ENCODE measurements at regions not wholly inside any gene's neighbourhood (a gene's known extent, or its start where the extent isn't known, plus 50 kb on each side); places are given as distances from the start of the nearest gene placed in this dataset.
A peak's percentile ranks its signal among the peaks of the same experiment; 100 is the strongest.

DNA sequence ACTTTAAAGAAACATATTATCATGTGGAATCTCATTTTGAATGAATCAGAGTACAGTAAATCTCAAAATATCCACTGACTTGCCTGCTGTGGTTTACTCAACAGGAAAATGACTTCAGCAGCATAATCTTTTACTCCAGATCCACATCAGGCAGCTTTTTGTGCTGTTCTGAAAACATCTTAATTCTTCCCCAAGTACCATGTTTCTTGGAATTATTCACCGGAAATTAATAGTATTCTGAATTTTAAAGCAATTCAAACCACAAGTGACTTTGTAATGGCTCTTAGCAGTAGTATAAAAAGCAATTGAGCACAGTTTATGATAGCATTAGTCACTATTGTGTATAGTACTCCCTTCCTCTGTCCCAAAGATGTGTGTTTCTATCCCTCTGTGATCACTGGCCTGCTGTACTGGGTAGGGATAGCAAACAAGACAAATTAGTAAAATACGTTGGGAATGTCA, 64.2 kb upstream of the ERRFI1 start:
- TF ChIP-seq, protein P1, sequence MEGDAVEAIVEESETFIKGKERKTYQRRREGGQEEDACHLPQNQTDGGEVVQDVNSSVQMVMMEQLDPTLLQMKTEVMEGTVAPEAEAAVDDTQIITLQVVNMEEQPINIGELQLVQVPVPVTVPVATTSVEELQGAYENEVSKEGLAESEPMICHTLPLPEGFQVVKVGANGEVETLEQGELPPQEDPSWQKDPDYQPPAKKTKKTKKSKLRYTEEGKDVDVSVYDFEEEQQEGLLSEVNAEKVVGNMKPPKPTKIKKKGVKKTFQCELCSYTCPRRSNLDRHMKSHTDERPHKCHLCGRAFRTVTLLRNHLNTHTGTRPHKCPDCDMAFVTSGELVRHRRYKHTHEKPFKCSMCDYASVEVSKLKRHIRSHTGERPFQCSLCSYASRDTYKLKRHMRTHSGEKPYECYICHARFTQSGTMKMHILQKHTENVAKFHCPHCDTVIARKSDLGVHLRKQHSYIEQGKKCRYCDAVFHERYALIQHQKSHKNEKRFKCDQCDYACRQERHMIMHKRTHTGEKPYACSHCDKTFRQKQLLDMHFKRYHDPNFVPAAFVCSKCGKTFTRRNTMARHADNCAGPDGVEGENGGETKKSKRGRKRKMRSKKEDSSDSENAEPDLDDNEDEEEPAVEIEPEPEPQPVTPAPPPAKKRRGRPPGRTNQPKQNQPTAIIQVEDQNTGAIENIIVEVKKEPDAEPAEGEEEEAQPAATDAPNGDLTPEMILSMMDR (IDR thresholded peaks at IDR 0.05; ENCODE audit: low read depth, low read length), result no peak
- peak; percentile 98 for DNase-seq (ENCODE audit: low read depth, low spot score)
- no peak overlapping the region for H3K4me3 ChIP-seq (ENCODE audit: low read depth, low read length)
- in situ Hi-C loops (cut with HindIII; ENCODE audit: low sequenced_read_pairs), result no loop called here

DNA sequence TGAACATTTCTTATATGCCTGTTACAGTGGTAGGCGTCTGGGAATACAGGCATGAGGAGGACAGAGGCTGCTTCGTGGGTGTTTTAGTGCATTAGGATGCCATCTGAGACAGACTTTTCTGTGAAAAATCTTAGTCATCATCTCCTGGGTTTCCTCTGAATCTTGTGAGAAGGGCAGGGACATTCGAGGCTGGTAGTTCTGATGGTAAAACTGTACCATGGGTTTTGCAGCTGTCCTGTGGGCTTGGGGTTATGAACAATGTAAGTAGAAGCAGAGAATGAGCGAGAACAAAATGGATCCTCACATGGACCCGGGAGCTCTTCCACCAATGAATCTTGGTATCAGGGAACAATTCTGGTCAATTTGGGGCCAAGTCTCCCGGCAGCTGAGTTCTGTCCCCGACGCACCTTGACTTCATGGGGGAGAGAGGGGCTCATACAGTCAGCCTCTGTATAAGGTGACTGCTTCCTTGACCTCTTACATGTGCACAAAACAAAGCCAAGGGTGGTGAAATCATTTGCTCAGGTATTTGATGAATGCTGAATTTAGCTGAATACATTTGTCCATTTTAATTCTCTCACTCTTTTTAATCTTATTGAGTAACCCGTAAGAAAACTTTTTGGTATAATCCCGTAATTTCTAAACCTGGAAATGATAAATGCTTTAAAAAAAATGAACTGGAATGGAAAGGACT, 63.6 kb upstream of the ERRFI1 start:
- peak; percentile 46 for DNase-seq (ENCODE audit: low read depth, low spot score)
- H3K4me3 ChIP-seq (ENCODE audit: low read depth, low read length), result no peak overlapping the region
- TF ChIP-seq, protein P1 (IDR thresholded peaks at IDR 0.05; ENCODE audit: low read depth, low read length), result no peak
- in situ Hi-C loops (cut with HindIII; ENCODE audit: low sequenced_read_pairs), result no loop called here

DNA sequence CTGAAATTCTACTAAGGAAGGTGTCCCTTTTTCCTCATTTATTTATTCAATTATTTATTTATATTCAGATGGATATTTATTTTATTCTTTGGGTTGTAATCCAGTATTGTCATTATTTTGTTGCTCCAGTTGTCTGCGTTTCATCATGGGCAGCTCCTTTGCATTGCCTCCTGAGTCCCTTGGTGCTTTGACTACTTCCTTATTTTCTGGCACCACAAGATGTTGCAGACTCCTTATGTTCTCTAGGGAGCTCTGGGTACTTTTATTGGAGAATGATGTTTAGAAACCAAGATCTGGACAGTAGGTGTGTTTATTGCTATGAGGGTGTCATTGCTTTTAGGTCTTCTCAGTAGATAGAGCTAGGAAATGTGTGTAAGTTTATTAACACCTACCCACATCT, 59.9 kb upstream of the ERRFI1 start:
- DNase-seq (ENCODE audit: low read depth, low spot score), result no peak
- in situ Hi-C loops (cut with HindIII; ENCODE audit: low sequenced_read_pairs), result no loop called here
- TF ChIP-seq, protein P1 (IDR thresholded peaks at IDR 0.05; ENCODE audit: low read depth, low read length), result no peak
- H3K4me3 ChIP-seq (ENCODE audit: low read depth, low read length), result no peak overlapping the region

DNA sequence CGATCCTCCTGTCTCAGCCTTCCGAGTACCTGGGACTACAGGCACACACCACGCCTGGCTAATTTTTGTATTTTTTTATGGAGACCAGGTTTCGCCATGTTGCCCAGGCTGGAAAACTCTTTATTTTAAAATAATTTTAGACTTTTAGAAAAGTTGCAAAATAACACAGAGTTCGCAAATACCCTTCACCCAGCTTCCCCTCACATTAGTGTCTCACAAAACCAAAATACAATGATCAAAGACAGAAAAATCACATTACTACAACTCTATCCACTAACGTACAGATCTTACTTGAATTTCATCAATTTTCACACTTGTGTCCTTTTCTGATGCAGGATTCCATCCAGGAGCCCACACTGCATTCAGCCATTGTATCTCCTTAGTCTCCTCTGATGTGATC, 58.8 kb upstream of the ERRFI1 start:
- TF ChIP-seq, protein P1 (IDR thresholded peaks at IDR 0.05; ENCODE audit: low read depth, low read length), result no peak
- in situ Hi-C loops (cut with HindIII; ENCODE audit: low sequenced_read_pairs), result no loop called here
- DNase-seq (ENCODE audit: low read depth, low spot score), result no peak
- H3K4me3 ChIP-seq (ENCODE audit: low read depth, low read length), result no peak overlapping the region

DNA sequence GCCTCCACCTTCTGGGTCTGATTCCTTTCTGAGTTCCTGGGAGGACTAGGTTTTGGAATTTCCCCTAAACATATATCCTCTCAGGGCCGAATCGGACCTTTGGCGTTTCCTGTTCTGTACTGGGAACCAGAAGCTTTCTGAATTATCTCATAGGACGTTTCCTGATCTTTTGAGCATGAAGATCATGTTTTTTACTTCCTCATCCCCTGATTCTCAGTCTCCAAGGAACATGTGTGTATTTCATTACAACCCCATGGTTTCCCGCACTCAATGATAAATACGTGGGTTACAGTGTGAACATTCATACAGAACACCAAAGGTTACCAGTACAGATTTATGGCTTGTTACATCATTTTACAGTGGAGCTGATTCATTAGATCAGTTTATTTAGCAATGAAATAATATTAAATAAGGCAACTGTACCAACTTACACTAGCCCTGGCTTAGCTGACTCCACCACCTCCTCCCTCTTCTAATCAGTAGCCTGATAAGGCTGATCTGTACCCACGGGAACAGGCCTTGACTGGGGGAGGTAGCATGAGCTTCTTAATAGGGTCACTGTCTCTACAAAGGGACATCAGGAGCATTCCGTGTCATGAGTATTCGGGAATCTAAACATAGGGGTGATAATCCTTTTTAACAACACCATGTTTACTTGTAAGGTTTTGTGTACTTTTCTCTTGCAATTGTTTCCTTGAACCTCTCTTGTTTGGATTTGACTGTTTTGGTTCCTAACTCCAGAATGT, 57.8 kb upstream of the ERRFI1 start:
- H3K4me3 ChIP-seq (ENCODE audit: low read depth, low read length), result no peak overlapping the region
- in situ Hi-C loops (cut with HindIII; ENCODE audit: low sequenced_read_pairs), result no loop called here

DNA sequence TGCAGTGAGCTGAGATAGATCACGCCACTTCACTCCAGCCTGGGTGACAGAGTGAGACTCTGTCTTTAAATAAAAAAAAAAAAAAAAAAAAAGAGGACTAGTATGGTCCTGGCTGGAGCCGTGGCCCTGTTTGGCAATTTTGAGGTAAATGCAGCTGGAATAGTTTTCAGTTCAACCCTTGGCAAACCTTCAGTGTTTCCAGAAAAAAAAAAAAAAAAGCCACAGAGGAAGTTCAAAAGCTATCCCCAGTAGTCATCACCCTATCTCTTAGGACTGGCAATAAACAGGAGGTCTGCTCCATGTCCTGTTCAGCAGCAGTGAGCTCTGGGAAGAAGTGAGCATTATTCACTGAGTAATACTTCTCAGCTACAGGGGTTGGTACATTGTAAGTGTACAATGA, 56.8 kb upstream of the ERRFI1 start:
- in situ Hi-C loops (cut with HindIII; ENCODE audit: low sequenced_read_pairs), result no loop called here
- TF ChIP-seq, protein P1 (IDR thresholded peaks at IDR 0.05; ENCODE audit: low read depth, low read length), result no peak
- DNase-seq (ENCODE audit: low read depth, low spot score), result peak; percentile 76

More for the DNA sequence above, 57.8 kb upstream of the ERRFI1 start:
- TF ChIP-seq, protein P1 (IDR thresholded peaks at IDR 0.05; ENCODE audit: low read depth, low read length), result no peak
- peak; percentile 62 for DNase-seq (ENCODE audit: low read depth, low spot score)

More for the DNA sequence above, 56.8 kb upstream of the ERRFI1 start:
- H3K4me3 ChIP-seq (ENCODE audit: low read depth, low read length), result no peak overlapping the region

All from astrocyte of the spinal cord (primary cell).